Uterus (tissue), 2 donors: ENCODE measurements at regions not wholly inside any gene's neighbourhood (a gene's known extent, or its start where the extent isn't known, plus 50 kb on each side); places are given as distances from the start of the nearest gene placed in this dataset.
"Not testable (repeated sequence)": the region's sequence is repeated elsewhere in the genome, so short reads cannot be mapped to it uniquely, and the experiment has no call there.

Experiments used
- CTCF ChIP-seq, 4 experiments: fragments of 200-600 bp in 2 of 4; fragments of 450-650 bp in 2 of 4; sonication (generic) in 2 of 4; IDR thresholded peaks; one replicate each; pipeline ENCODE4 v1.5.1; 2016 to 2019; ENCODE audit warnings: antibody characterized with exemption in 4 of 4, mild to moderate bottlenecking in 2 of 4, moderate library complexity in 1 of 4
- POLR2A ChIP-seq, 2 donors: fragments of 450-650 bp; IDR thresholded peaks; one replicate each; pipeline ENCODE4 v1.6.1; 2016; ENCODE audit warnings: antibody characterized with exemption in 2 of 2, mild to moderate bottlenecking in 1 of 2, moderate library complexity in 1 of 2

GRCh38 chr4:132351606-132352005, 797.5 kb upstream of the PCDH10 start:
- not testable (repeated sequence) for TF ChIP-seq CTCF, POLR2A (IDR thresholded peaks at IDR 0.05)
